Body of pancreas (tissue), 4 donors: ENCODE measurements at regions not wholly inside any gene's neighbourhood (a gene's known extent, or its start where the extent isn't known, plus 50 kb on each side); places are given as distances from the start of the nearest gene placed in this dataset.

Source experiments
- CTCF ChIP-seq, 7 experiments: fragments of 450-650 bp in 4 of 7; fragments of 200-600 bp in 3 of 7; sonication (generic) in 3 of 7; IDR thresholded peaks; one replicate each; pipeline ENCODE4 v1.5.1; 2016 to 2019; ENCODE audit warnings: antibody characterized with exemption in 7 of 7
- POLR2A ChIP-seq, 3 donors: fragments of 450-650 bp; IDR thresholded peaks; one replicate each; pipeline ENCODE4 v1.6.1; 2016; ENCODE audit warnings: antibody characterized with exemption in 3 of 3, mild to moderate bottlenecking in 2 of 3

- TF ChIP-seq CTCF (IDR thresholded peaks at IDR 0.05): no peak
- TF ChIP-seq POLR2A (IDR thresholded peaks at IDR 0.05): no peak
Observed at GRCh38 chr16:87188104-87188503, 129.1 kb downstream of the C16orf95 start.
